DOHH2 (cell line): ENCODE measurements at regions not wholly inside any gene's neighbourhood (a gene's known extent, or its start where the extent isn't known, plus 50 kb on each side); places are given as distances from the start of the nearest gene placed in this dataset.

Source experiments
- H3F3A ChIP-seq: fragments of 200-600 bp; sonication (generic), shearing (Covaris generic); 2 replicates; pipeline ENCODE4 v1.6.0; 2016; ENCODE audit warnings: antibody characterized with exemption, mild to moderate bottlenecking; ENCODE audit not compliant: control insufficient read depth, insufficient read depth
- H3K27ac ChIP-seq: fragments of 200-600 bp; sonication (generic); 2 replicates; pipeline ENCODE4 v1.5.1; 2014; ENCODE audit warnings: low read depth, mild to moderate bottlenecking, low read length, moderate library complexity
- H3K27me3 ChIP-seq: fragments of 200-600 bp; sonication (generic); 2 replicates; pipeline ENCODE4 v1.6.1; 2014; ENCODE audit warnings: mild to moderate bottlenecking, low read length, mixed read lengths; ENCODE audit not compliant: control insufficient read depth
- H3K36me3 ChIP-seq: fragments of 200-600 bp; sonication (generic); 2 replicates; pipeline ENCODE4 v1.6.1; 2014; ENCODE audit warnings: mild to moderate bottlenecking, low read length, moderate library complexity, mixed read lengths; ENCODE audit not compliant: control insufficient read depth
- H3K4me1 ChIP-seq: fragments of 200-600 bp; sonication (generic); 2 replicates; pipeline ENCODE4 v1.6.1; 2014; ENCODE audit warnings: mild to moderate bottlenecking, low read length, mixed read lengths; ENCODE audit not compliant: control insufficient read depth
- H3K4me2 ChIP-seq: fragments of 200-600 bp; sonication (generic); 2 replicates; pipeline ENCODE4 v1.6.0; 2014; ENCODE audit warnings: mild to moderate bottlenecking, low read length, moderate library complexity
- H3K4me3 ChIP-seq: fragments of 200-600 bp; sonication (generic); 2 replicates; pipeline ENCODE4 v1.5.1; 2014; ENCODE audit warnings: mild to moderate bottlenecking, low read length, mixed read lengths
- H3K79me2 ChIP-seq: fragments of 200-600 bp; sonication (generic); 2 replicates; pipeline ENCODE4 v1.6.1; 2014; ENCODE audit warnings: mild to moderate bottlenecking, low read length, mixed read lengths; ENCODE audit not compliant: control insufficient read depth
- H3K9me2 ChIP-seq: fragments of 200-600 bp; sonication (generic); replicated peaks from 2 replicates; pipeline ENCODE4 v1.6.1; 2014; ENCODE audit warnings: mild to moderate bottlenecking, low read length, mixed read lengths; ENCODE audit not compliant: control insufficient read depth
- H3K9me3 ChIP-seq: fragments of 200-600 bp; sonication (generic); 2 replicates; pipeline ENCODE4 v1.6.1; 2014; ENCODE audit warnings: antibody characterized with exemption, low read length, mixed read lengths; ENCODE audit not compliant: control insufficient read depth, insufficient read depth
- H4K20me1 ChIP-seq: fragments of 200-600 bp; sonication (generic); 2 replicates; pipeline ENCODE4 v1.6.0; 2014; ENCODE audit warnings: low read depth, mild to moderate bottlenecking, antibody characterized with exemption, low read length, moderate library complexity; ENCODE audit not compliant: control insufficient read depth, insufficient read depth
- CTCF ChIP-seq: fragments of 200-600 bp; sonication (generic); IDR thresholded peaks from one replicate; pipeline ENCODE4 v1.5.1; 2014; ENCODE audit warnings: antibody characterized with exemption, mild to moderate bottlenecking, low read depth, low read length; ENCODE audit not compliant: poor library complexity, severe bottlenecking
- EZH2phosphoT487 ChIP-seq: fragments of 200-600 bp; sonication (generic); IDR thresholded peaks from 2 replicates; pipeline ENCODE4 v1.6.1; 2017; ENCODE audit warnings: borderline replicate concordance, mild to moderate bottlenecking, antibody characterized with exemption, low read length, moderate library complexity, mixed read lengths

DNA sequence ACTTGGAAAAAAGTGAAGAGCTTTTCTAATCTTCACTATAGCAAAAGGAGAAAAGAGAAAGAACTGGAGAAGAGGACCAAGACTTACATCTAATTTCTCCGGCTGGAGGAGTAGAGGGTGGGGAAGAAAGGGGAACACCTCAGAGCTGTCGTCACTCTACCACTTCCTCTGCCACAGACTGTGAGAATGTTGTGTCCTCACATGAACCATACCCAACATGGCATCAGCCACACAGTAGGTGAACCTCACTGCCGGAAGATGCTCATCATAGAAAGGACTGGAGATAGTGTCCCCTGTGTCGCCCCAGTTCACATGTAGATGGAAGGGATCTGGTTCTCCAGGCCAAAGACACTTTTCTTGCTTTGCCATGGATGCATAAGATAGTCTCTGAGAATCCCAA, 604.4 kb upstream of the NOX3 start:
- Histone ChIP-seq H3K4me1 (no peaks in the 10 kb centered on the region), H3K4me2 (no peak overlapping the region), H3K4me3 (no peak overlapping the region), H3F3A (no peaks in the 10 kb centered on the region), H3K27me3 (no peaks in the 10 kb centered on the region), H3K9me3 (no peaks in the 10 kb centered on the region), H3K79me2 (no peaks in the 10 kb centered on the region), H3K36me3 (no peaks in the 10 kb centered on the region), H3K27ac (no peak overlapping the region), H3K9me2 (no peaks in the 10 kb centered on the region), H4K20me1 (no peaks in the 10 kb centered on the region)
- TF ChIP-seq EZH2phosphoT487 (no peak), CTCF (no peak)

- Histone ChIP-seq H3F3A (no peaks in the 10 kb centered on the region), H3K4me3 (no peak overlapping the region), H3K27ac (no peak overlapping the region), H3K36me3 (no peaks in the 10 kb centered on the region), H3K9me2 (no peaks in the 10 kb centered on the region), H3K27me3 (no peaks in the 10 kb centered on the region), H3K9me3 (no peaks in the 10 kb centered on the region), H4K20me1 (no peaks in the 10 kb centered on the region), H3K79me2 (no peaks in the 10 kb centered on the region), H3K4me2 (no peak overlapping the region), H3K4me1 (no peaks in the 10 kb centered on the region)
- TF ChIP-seq CTCF: no peak
- TF ChIP-seq EZH2phosphoT487: no peak
These were observed 602.7 kb upstream of the NOX3 start for GRCh38 chr6:156058356-156058755.

GRCh38 chr6:156057869-156058268, 602.2 kb upstream of the NOX3 start:
- Histone ChIP-seq H3K4me2 (no peak overlapping the region), H3K9me2 (no peaks in the 10 kb centered on the region), H3K4me1 (no peaks in the 10 kb centered on the region), H3F3A (no peaks in the 10 kb centered on the region), H3K27ac (no peak overlapping the region), H3K36me3 (no peaks in the 10 kb centered on the region), H3K79me2 (no peaks in the 10 kb centered on the region), H3K9me3 (no peaks in the 10 kb centered on the region), H3K4me3 (no peak overlapping the region), H3K27me3 (no peaks in the 10 kb centered on the region), H4K20me1 (no peaks in the 10 kb centered on the region)
- TF ChIP-seq EZH2phosphoT487 (no peak), CTCF (no peak)

GRCh38 chr6:156056085-156056484, 600.4 kb upstream of the NOX3 start:
- Histone ChIP-seq H3K9me3 (no peaks in the 10 kb centered on the region), H3K27ac (no peak overlapping the region), H3K27me3 (no peaks in the 10 kb centered on the region), H3F3A (no peaks in the 10 kb centered on the region), H3K9me2 (no peaks in the 10 kb centered on the region), H4K20me1 (no peaks in the 10 kb centered on the region), H3K4me1 (no peaks in the 10 kb centered on the region), H3K36me3 (no peaks in the 10 kb centered on the region), H3K4me3 (no peak overlapping the region), H3K79me2 (no peaks in the 10 kb centered on the region), H3K4me2 (no peak overlapping the region)
- TF ChIP-seq CTCF (no peak), EZH2phosphoT487 (no peak)
